ENCODE measurements at regions not wholly inside any gene's neighbourhood (a gene's known extent, or its start where the extent isn't known, plus 50 kb on each side); places are given as distances from the start of the nearest gene placed in this dataset.

- ChIA-PET CTCF (interaction anchor here (0.7 to 1.2 kb wide), 2 partner anchors 15 to 46 kb away, joined by 3 read pairs; no protein-coding TSS in a partner anchor), POLR2A (interaction anchor here (1.2 kb wide), 1 partner anchor 11 kb away, joined by 6 read pairs; no protein-coding TSS in a partner anchor)
- TF ChIP-seq NFRKB (IDR thresholded peaks at IDR 0.05), result no peak
- TF ChIP-seq L3MBTL2 (conservative IDR thresholded peaks at IDR 0.05), result peak; percentile 49; the same call in 1 of the 2 replicates
- no peak for TF ChIP-seq ARNT (IDR thresholded peaks at IDR 0.05)
- DNase-seq (ENCODE audit: extremely low spot score), result peak; percentile 76
Measured at GRCh38 chr6:168247443-168248147, 72.0 kb downstream of the DACT2 start.

- no peak for DNase-seq (ENCODE audit: extremely low spot score)
- POLR2A ChIA-PET, result no interaction called here
- CTCF ChIA-PET, result no interaction called here
- TF ChIP-seq L3MBTL2 (conservative IDR thresholded peaks at IDR 0.05) (no peak), FOXK2 (IDR thresholded peaks at IDR 0.05) (no peak), FOXM1 (IDR thresholded peaks at IDR 0.05; ENCODE audit: borderline replicate concordance) (no peak), HDGF (IDR thresholded peaks at IDR 0.05; ENCODE audit: borderline replicate concordance) (no peak), LEF1 (IDR thresholded peaks at IDR 0.05; ENCODE audit: borderline replicate concordance) (no peak), SUZ12 (IDR thresholded peaks at IDR 0.05) (no peak), SP1 (IDR thresholded peaks at IDR 0.05) (no peak)
Measured at GRCh38 chr6:168244961-168245551, 74.5 kb downstream of the DACT2 start.

DNA sequence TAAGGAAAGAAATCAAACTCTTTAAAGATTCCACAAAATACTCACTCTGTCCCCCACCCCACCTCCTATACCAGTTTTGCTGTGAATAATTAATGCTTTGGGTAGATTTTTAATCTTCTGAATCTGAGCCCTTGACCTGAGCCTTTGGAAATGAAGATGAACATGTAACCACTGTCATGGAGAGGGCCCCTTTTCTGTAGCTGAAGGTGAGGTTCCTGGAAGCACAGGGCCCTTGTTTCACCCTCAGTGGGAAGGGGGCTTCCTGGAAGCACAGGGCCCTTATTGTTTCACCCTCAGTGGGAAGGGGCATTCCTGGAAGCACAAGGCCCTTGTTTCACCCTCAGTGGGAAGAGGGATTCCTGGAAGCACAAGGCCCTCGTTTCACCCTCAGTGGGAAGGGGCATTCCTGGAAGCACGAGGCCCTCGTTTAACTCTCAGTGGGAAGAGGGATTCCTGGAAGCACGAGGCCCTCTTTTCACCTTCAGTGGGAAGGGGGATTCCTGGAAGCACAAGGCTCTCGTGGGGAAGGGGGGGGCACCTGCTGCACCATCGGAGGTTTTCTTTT lies 75.7 kb downstream of the DACT2 start:
- ChIA-PET CTCF (no interaction called here), POLR2A (no interaction called here)
- no peak for DNase-seq (ENCODE audit: extremely low spot score)
- TF ChIP-seq SUZ12 (IDR thresholded peaks at IDR 0.05) (no peak), CTBP1 (IDR thresholded peaks at IDR 0.05; ENCODE audit: borderline replicate concordance) (no peak), FOXM1 (IDR thresholded peaks at IDR 0.05; ENCODE audit: borderline replicate concordance) (no peak), TARDBP (IDR thresholded peaks at IDR 0.05) (no peak), ARNT (IDR thresholded peaks at IDR 0.05) (no peak), ELF4 (IDR thresholded peaks at IDR 0.05) (no peak), NFRKB (IDR thresholded peaks at IDR 0.05) (no peak), PKNOX1 (IDR thresholded peaks at IDR 0.05) (no peak), FOXA1 (IDR thresholded peaks at IDR 0.05) (no peak), HDGF (IDR thresholded peaks at IDR 0.05; ENCODE audit: borderline replicate concordance) (no peak)

GRCh38 chr6:168242940-168243225 lies 76.7 kb downstream of the DACT2 start:
- CTCF ChIA-PET, result interaction anchor here (0.6 kb wide), 1 partner anchor 47 kb away, joined by 3 read pairs; no protein-coding TSS in a partner anchor
- no peak for TF ChIP-seq NFRKB (IDR thresholded peaks at IDR 0.05)
- TF ChIP-seq FOXK2 (IDR thresholded peaks at IDR 0.05), result no peak
- no peak for TF ChIP-seq ZNF384 (IDR thresholded peaks at IDR 0.05)
- TF ChIP-seq PKNOX1 (IDR thresholded peaks at IDR 0.05), result no peak
- TF ChIP-seq FOXA1 (IDR thresholded peaks at IDR 0.05), result no peak
- no peak for TF ChIP-seq HDGF (IDR thresholded peaks at IDR 0.05; ENCODE audit: borderline replicate concordance)
- TF ChIP-seq ELF4 (IDR thresholded peaks at IDR 0.05), result no peak
- TF ChIP-seq SUZ12 (IDR thresholded peaks at IDR 0.05), result no peak
- TF ChIP-seq ARNT (IDR thresholded peaks at IDR 0.05), result no peak
- TF ChIP-seq L3MBTL2 (conservative IDR thresholded peaks at IDR 0.05), result no peak
- no peak for DNase-seq (ENCODE audit: extremely low spot score)
- POLR2A ChIA-PET, result no interaction called here

- ChIA-PET CTCF (interaction anchor here (0.6 kb wide), 1 partner anchor 47 kb away, joined by 3 read pairs; no protein-coding TSS in a partner anchor), POLR2A (no interaction called here)
- no peak for DNase-seq (ENCODE audit: extremely low spot score)
- TF ChIP-seq ZNF384 (IDR thresholded peaks at IDR 0.05) (no peak), TARDBP (IDR thresholded peaks at IDR 0.05) (no peak), HDGF (IDR thresholded peaks at IDR 0.05; ENCODE audit: borderline replicate concordance) (no peak), SUZ12 (IDR thresholded peaks at IDR 0.05) (no peak)
Measured at GRCh38 chr6:168242111-168242939, 77.3 kb downstream of the DACT2 start.

- CTCF ChIA-PET, result no interaction called here
- POLR2A ChIA-PET, result no interaction called here
- TF ChIP-seq FOXM1 (IDR thresholded peaks at IDR 0.05; ENCODE audit: borderline replicate concordance) (no peak), CTBP1 (IDR thresholded peaks at IDR 0.05; ENCODE audit: borderline replicate concordance) (no peak), LEF1 (IDR thresholded peaks at IDR 0.05; ENCODE audit: borderline replicate concordance) (no peak), BHLHE40 (IDR thresholded peaks at IDR 0.05; ENCODE audit: borderline replicate concordance) (no peak), NFRKB (IDR thresholded peaks at IDR 0.05) (no peak), FOXA1 (IDR thresholded peaks at IDR 0.05) (no peak), FOXK2 (IDR thresholded peaks at IDR 0.05) (no peak), TARDBP (IDR thresholded peaks at IDR 0.05) (no peak), SP1 (IDR thresholded peaks at IDR 0.05) (no peak)
Measured at GRCh38 chr6:168240160-168240559, 79.4 kb downstream of the DACT2 start.

More at GRCh38 chr6:168240160-168240559, 79.4 kb downstream of the DACT2 start:
- DNase-seq (ENCODE audit: extremely low spot score), result no peak
